Vagina (tissue), 2 donors: ENCODE measurements at regions not wholly inside any gene's neighbourhood (a gene's known extent, or its start where the extent isn't known, plus 50 kb on each side); places are given as distances from the start of the nearest gene placed in this dataset.

Experiments
- DNase-seq, 2 donors: peaks; one replicate each; pipeline ENCODE4 v3.0.0-alpha.2; 2017; ENCODE audit errors: extremely low spot score in 2 of 2
- H3K27ac ChIP-seq: fragments of 200-600 bp; sonication (generic); one replicate; pipeline ENCODE4 v1.5.1; 2019
- H3K27me3 ChIP-seq: fragments of 200-600 bp; sonication (generic); one replicate; pipeline ENCODE4 v1.5.1; 2019
- H3K36me3 ChIP-seq, 2 donors: fragments of 200-600 bp; sonication (generic); one replicate each; pipeline ENCODE4 v1.5.1; 2017 to 2019
- H3K4me1 ChIP-seq: fragments of 200-600 bp; sonication (generic); one replicate; pipeline ENCODE4 v1.5.1; 2019
- H3K4me3 ChIP-seq, 2 donors: fragments of 200-600 bp; sonication (generic); 1 replicate in 1 of 2; 2 replicates in 1 of 2; pipeline ENCODE4 v1.5.1; 2016 to 2019
- H3K9me3 ChIP-seq: fragments of 200-600 bp; sonication (generic); one replicate; pipeline ENCODE4 v1.5.1; 2019
- POLR2A ChIP-seq, 2 donors: fragments of 450-650 bp; IDR thresholded peaks; one replicate each; pipeline ENCODE4 v1.6.1; 2017; ENCODE audit warnings: antibody characterized with exemption in 2 of 2, mild to moderate bottlenecking in 2 of 2, moderate library complexity in 2 of 2
- POLR2AphosphoS5 ChIP-seq, 2 donors: sonication (generic); formaldehyde crosslinking; IDR thresholded peaks; one replicate each; pipeline ENCODE4 v1.9.0; 2017; ENCODE audit warnings: antibody characterized with exemption in 2 of 2, mild to moderate bottlenecking in 2 of 2, low read depth in 1 of 2; ENCODE audit not compliant: insufficient read depth in 1 of 2
- intact Hi-C: fragments of 100-400 bp; cut with DNase I; formaldehyde crosslinking; loops from one replicate; pipeline ENCODE4 v1.15.1; 2023
- TF ChIP-seq, protein P1 (sequence below), 3 experiments: fragments of 450-650 bp in 2 of 3; fragments of 200-600 bp in 1 of 3; sonication (generic) in 1 of 3; IDR thresholded peaks; one replicate each; pipeline ENCODE4 v1.5.1; 2017 to 2019; ENCODE audit warnings: antibody characterized with exemption in 3 of 3, mild to moderate bottlenecking in 2 of 3, moderate library complexity in 2 of 3

DNA sequence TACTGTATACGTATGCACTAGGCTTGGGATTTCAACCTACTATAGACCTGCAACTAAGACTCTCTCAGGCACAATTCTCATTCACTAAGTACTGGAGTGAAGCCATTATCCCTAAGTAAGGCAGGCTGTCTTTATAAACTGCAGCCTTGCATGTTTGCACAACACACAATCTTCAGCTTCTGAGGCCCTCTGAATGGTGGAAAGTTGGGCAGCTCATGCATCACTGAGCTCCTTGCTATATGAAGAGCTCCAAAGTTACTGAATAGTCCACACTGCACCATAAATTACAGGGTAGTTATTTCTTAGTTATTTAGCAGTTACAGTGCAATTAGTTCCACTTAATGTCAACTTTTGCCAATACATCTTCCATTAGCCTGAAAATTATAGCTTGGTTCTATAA is 384.6 kb downstream of the BRINP1 start:
- TF ChIP-seq, protein P1, sequence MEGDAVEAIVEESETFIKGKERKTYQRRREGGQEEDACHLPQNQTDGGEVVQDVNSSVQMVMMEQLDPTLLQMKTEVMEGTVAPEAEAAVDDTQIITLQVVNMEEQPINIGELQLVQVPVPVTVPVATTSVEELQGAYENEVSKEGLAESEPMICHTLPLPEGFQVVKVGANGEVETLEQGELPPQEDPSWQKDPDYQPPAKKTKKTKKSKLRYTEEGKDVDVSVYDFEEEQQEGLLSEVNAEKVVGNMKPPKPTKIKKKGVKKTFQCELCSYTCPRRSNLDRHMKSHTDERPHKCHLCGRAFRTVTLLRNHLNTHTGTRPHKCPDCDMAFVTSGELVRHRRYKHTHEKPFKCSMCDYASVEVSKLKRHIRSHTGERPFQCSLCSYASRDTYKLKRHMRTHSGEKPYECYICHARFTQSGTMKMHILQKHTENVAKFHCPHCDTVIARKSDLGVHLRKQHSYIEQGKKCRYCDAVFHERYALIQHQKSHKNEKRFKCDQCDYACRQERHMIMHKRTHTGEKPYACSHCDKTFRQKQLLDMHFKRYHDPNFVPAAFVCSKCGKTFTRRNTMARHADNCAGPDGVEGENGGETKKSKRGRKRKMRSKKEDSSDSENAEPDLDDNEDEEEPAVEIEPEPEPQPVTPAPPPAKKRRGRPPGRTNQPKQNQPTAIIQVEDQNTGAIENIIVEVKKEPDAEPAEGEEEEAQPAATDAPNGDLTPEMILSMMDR (IDR thresholded peaks at IDR 0.05) = no peak
- no peak for TF ChIP-seq POLR2A (IDR thresholded peaks at IDR 0.05)
- TF ChIP-seq POLR2AphosphoS5 (IDR thresholded peaks at IDR 0.05; ENCODE audit: insufficient read depth in 1 of 2, low read depth in 1 of 2) = no peak
- no peak overlapping the region for H3K27ac ChIP-seq
- intact Hi-C loops = no loop called here
- no peak for DNase-seq
- H3K9me3 ChIP-seq = no peaks in the 10 kb centered on the region
- no peaks in the 10 kb centered on the region for H3K36me3 ChIP-seq
- H3K4me1 ChIP-seq = no peaks in the 10 kb centered on the region
- H3K4me3 ChIP-seq = no peak overlapping the region
- H3K27me3 ChIP-seq = no peaks in the 10 kb centered on the region

DNA sequence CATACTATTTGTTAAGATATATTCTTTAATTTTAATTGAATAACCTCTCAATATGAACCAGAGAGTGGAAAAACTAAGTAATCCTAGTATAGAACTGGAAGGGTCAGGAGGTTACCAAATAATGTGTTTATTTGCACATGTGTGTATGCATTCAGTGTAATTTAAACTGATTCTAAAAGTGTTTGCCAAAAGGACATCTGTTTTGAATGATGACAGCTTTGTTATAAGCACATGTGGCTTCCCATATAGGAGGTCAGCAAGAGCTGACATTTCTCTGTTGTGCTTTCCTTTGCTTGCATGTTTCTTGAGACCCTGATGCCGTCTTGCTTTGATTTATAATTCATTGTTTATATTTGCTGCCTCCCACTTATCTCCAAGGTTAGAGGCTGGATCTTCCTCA is 383.4 kb downstream of the BRINP1 start:
- Histone ChIP-seq H3K9me3 (no peaks in the 10 kb centered on the region), H3K27ac (no peak overlapping the region), H3K4me3 (no peak overlapping the region), H3K36me3 (no peaks in the 10 kb centered on the region), H3K4me1 (no peaks in the 10 kb centered on the region), H3K27me3 (no peaks in the 10 kb centered on the region)
- TF ChIP-seq POLR2AphosphoS5 (IDR thresholded peaks at IDR 0.05; ENCODE audit: insufficient read depth in 1 of 2, low read depth in 1 of 2) (no peak), POLR2A (IDR thresholded peaks at IDR 0.05) (no peak)
- TF ChIP-seq, protein P1 (IDR thresholded peaks at IDR 0.05) = no peak
- DNase-seq = no peak
- intact Hi-C loops = no loop called here

DNA sequence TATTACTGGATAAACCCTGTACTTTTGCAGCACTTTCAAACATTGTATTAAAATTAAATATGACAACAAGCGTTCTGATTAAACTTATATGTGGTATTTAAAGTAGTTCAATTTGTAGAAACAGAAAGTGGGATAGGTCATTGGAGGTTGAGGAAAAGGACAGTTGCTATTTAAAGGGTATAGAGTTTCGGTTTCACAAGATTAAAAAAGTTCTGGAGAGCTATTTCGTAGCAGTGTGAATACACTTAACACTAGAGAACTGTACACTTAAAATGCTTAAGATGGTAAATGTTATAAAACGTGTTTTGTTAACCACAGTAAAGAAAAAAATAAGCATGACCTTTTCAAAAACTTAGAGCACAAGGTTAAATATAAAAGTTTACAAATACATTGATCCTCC is 382.1 kb downstream of the BRINP1 start:
- Histone ChIP-seq H3K4me3 (no peak overlapping the region), H3K27ac (no peak overlapping the region), H3K9me3 (no peaks in the 10 kb centered on the region), H3K4me1 (no peaks in the 10 kb centered on the region), H3K27me3 (no peaks in the 10 kb centered on the region), H3K36me3 (no peaks in the 10 kb centered on the region)
- DNase-seq = no peak
- TF ChIP-seq POLR2A (IDR thresholded peaks at IDR 0.05) = no peak
- TF ChIP-seq, protein P1 (IDR thresholded peaks at IDR 0.05) = no peak
- TF ChIP-seq POLR2AphosphoS5 (IDR thresholded peaks at IDR 0.05; ENCODE audit: insufficient read depth in 1 of 2, low read depth in 1 of 2) = no peak
- intact Hi-C loops = no loop called here

DNA sequence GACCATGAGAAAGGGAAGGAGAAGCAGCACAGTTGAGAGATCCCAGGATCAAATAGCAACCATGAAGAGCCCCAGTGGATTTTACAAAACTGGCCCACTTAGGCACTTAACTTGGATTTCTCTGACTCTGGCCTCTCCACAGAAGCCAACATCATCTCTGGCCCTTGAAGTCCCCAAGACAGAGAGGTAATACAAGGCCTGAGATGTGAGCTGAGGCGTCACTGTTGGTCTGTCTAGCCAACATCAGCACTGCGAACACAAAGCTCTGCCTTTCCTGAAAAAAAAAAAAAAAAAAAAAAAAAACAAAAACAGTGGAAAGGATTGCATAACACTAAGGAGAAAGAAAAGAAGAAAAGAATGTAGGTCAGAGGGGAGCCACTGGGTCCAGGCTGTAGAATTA is 378.3 kb downstream of the BRINP1 start:
- Histone ChIP-seq H3K36me3 (no peaks in the 10 kb centered on the region), H3K27me3 (no peaks in the 10 kb centered on the region), H3K27ac (no peak overlapping the region), H3K4me1 (no peaks in the 10 kb centered on the region), H3K4me3 (no peak overlapping the region), H3K9me3 (no peaks in the 10 kb centered on the region)
- intact Hi-C loops = no loop called here
- no peak for DNase-seq
- no peak for TF ChIP-seq POLR2AphosphoS5 (IDR thresholded peaks at IDR 0.05; ENCODE audit: insufficient read depth in 1 of 2, low read depth in 1 of 2)
- TF ChIP-seq, protein P1 (IDR thresholded peaks at IDR 0.05) = no peak
- no peak for TF ChIP-seq POLR2A (IDR thresholded peaks at IDR 0.05)

DNA sequence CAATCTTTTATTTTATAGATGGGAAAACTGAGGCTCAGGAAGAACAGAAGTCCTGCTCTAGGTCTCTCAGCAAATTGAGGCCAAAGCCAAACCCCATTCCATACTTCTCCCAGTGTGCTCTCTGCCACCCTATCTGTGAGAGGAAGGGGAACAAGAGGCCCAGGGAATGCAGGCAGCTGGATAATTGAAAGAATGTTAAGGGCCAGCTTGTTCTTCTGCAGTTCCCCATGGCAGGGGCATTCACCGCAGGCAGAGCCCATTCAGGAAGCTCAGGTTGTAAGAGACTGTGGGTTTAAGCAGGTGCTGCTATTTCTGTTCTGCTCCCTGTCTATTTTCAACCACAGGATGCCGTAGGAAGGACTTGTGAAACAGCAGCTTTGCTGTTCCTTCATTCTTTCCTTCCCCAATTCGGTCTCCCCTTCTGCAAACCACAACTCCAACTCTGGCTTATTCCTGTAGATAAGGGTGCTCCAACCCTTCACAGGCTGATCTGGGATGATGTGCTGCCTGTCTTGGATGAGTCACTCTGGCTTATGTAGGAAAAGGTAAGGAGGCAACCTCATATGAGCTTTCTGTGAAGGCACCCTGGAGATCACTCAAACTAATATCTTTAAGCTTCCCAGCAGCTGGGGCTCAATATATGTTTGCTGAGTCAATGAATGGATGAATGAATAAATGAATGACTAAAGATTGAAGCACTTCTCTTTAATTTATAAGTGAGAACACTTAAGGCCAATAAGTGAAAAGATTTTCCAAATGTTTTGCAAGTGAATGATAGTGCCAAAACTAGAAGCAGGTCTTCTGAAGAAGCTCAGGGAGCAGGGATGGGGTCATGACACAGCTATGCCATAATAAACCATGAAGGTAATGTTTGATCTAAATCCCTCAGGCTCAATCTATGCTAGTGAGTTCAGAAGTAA is 377.6 kb downstream of the BRINP1 start:
- Histone ChIP-seq H3K27ac (no peak overlapping the region), H3K36me3 (no peaks in the 10 kb centered on the region), H3K27me3 (no peaks in the 10 kb centered on the region), H3K4me1 (no peaks in the 10 kb centered on the region), H3K4me3 (no peak overlapping the region), H3K9me3 (no peaks in the 10 kb centered on the region)
- intact Hi-C loops = no loop called here
- no peak for DNase-seq
- TF ChIP-seq POLR2A (IDR thresholded peaks at IDR 0.05) (no peak), POLR2AphosphoS5 (IDR thresholded peaks at IDR 0.05; ENCODE audit: insufficient read depth in 1 of 2, low read depth in 1 of 2) (no peak)
- TF ChIP-seq, protein P1 (IDR thresholded peaks at IDR 0.05) = no peak
